Karpas-422 (cell line): ENCODE measurements at regions not wholly inside any gene's neighbourhood (a gene's known extent, or its start where the extent isn't known, plus 50 kb on each side); places are given as distances from the start of the nearest gene placed in this dataset.

ENCODE experiments used
- DNase-seq: peaks from one replicate; pipeline ENCODE4 v3.0.0-alpha.2; 2015
- H2AFZ ChIP-seq: fragments of 200-600 bp; sonication (generic); 2 replicates; pipeline ENCODE4 v1.6.1; 2014; ENCODE audit warnings: antibody characterized with exemption, low read length, mixed read lengths
- H3K27ac ChIP-seq: fragments of 200-600 bp; sonication (generic); 2 replicates; pipeline ENCODE4 v1.5.1; 2014; ENCODE audit warnings: mild to moderate bottlenecking, low read length, moderate library complexity
- H3K27me3 ChIP-seq: fragments of 200-600 bp; sonication (generic); 2 replicates; pipeline ENCODE4 v1.6.1; 2014; ENCODE audit warnings: low read length, mixed read lengths
- H3K36me3 ChIP-seq: fragments of 200-600 bp; sonication (generic); 2 replicates; pipeline ENCODE4 v1.6.1; 2014; ENCODE audit warnings: low read length, mixed read lengths; ENCODE audit not compliant: insufficient read depth
- H3K4me1 ChIP-seq: fragments of 200-600 bp; sonication (generic); 2 replicates; pipeline ENCODE4 v1.6.1; 2014; ENCODE audit warnings: mild to moderate bottlenecking, low read length, mixed read lengths
- H3K4me2 ChIP-seq: fragments of 200-600 bp; sonication (generic); 2 replicates; pipeline ENCODE4 v1.6.1; 2014; ENCODE audit warnings: low read length, low read depth, mild to moderate bottlenecking; ENCODE audit not compliant: poor library complexity, severe bottlenecking
- H3K4me3 ChIP-seq: fragments of 200-600 bp; sonication (generic); 2 replicates; pipeline ENCODE4 v1.5.1; 2014; ENCODE audit warnings: mild to moderate bottlenecking, antibody characterized with exemption, low read length, mixed read lengths
- H3K79me2 ChIP-seq: fragments of 200-600 bp; sonication (generic); 2 replicates; pipeline ENCODE4 v1.6.1; 2014; ENCODE audit warnings: mild to moderate bottlenecking, low read length, mixed read lengths
- H3K9ac ChIP-seq: fragments of 200-600 bp; sonication (generic); 2 replicates; pipeline ENCODE4 v1.6.0; 2014; ENCODE audit warnings: low read length
- H3K9me2 ChIP-seq: fragments of 200-600 bp; sonication (generic), shearing (Covaris generic); replicated peaks from 2 replicates; pipeline ENCODE4 v1.6.0; 2014; ENCODE audit warnings: mild to moderate bottlenecking, low read length, moderate library complexity; ENCODE audit not compliant: insufficient read depth
- H3K9me3 ChIP-seq: fragments of 300-700, 200-600 bp; sonication (generic); 2 replicates; pipeline ENCODE4 v1.6.1; 2014; ENCODE audit warnings: low read length, mixed read lengths
- H4K20me1 ChIP-seq: fragments of 200-600 bp; sonication (generic); 2 replicates; pipeline ENCODE4 v1.6.1; 2014; ENCODE audit warnings: mild to moderate bottlenecking, antibody characterized with exemption, low read length, low read depth; ENCODE audit not compliant: insufficient read depth

DNA sequence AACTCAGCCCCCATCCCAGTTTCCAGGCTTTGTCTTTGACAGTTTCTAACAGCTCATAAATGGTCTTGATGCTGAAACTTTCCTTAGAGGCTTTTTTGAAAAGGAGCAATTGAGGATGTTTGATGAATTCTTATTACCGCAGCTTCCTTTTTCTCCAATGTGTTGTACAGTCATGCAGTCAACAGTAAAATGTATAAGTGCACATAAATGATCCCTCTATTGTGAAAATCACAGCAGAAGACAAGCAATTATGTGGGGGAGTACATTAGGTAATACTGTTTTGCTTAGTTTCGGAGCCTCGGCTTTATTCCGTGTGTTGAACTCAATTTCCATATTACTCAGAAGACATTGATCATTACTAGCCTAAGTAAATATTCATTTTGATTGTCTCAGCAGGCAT lies 673.7 kb downstream of the CDH8 start:
- Histone ChIP-seq H2AFZ (no peak overlapping the region), H3K27ac (no peak overlapping the region), H3K36me3 (no peaks in the 10 kb centered on the region), H4K20me1 (no peaks in the 10 kb centered on the region), H3K9me2 (no peaks in the 10 kb centered on the region), H3K27me3 (no peaks in the 10 kb centered on the region), H3K9me3 (peaks cover 26% of the 10 kb centered on the region), H3K4me1 (no peaks in the 10 kb centered on the region), H3K9ac (no peak overlapping the region), H3K4me2 (no peak overlapping the region), H3K79me2 (no peaks in the 10 kb centered on the region), H3K4me3 (no peak overlapping the region)
- no peak for DNase-seq

DNA sequence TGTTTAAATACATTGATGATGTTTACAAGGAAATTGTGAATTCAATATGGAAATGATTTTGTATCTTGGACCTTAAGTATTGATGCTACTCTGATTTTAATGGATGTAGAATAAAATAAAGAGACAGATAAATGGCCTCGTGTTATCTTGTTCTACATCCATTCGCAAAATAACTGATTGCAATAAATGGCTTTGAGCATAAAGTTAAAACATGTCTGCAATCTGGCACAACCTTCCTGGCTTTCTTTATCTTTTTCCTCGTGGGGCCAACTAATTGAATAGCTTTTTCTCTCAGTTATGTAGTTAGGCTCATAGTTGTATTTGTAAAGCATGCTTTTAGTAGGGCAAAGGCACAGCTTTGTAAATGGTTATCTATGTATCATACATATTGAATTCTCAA lies 691.4 kb downstream of the CDH8 start:
- Histone ChIP-seq H3K4me2 (no peak overlapping the region), H4K20me1 (no peaks in the 10 kb centered on the region), H3K27me3 (no peaks in the 10 kb centered on the region), H3K4me3 (no peak overlapping the region), H2AFZ (no peak overlapping the region), H3K9me2 (no peaks in the 10 kb centered on the region), H3K36me3 (no peaks in the 10 kb centered on the region), H3K27ac (no peak overlapping the region), H3K9ac (no peak overlapping the region), H3K9me3 (peaks cover 30% of the 10 kb centered on the region), H3K4me1 (no peaks in the 10 kb centered on the region), H3K79me2 (no peaks in the 10 kb centered on the region)
- DNase-seq = no peak

DNA sequence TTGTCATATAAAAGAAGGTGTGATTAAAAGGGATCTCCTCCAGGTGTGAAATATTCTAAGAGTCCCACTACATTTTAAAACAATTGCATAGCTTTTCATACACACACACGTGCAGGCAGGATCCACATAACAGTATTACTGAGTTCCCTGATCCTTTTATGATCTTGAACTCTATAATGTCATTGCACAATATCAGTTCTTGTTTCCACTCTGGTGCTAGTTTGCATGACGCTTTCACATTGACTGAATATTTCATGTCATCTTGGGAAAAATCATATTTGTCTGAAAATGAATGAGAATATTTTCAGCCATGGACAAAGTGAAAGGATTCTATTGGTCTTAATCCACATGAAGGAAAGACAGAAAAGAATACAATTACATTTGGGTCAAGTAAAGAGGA lies 703.8 kb downstream of the CDH8 start:
- Histone ChIP-seq H3K36me3 (no peaks in the 10 kb centered on the region), H3K27ac (no peak overlapping the region), H3K4me2 (no peak overlapping the region), H3K9me3 (peaks cover 43% of the 10 kb centered on the region), H3K9ac (no peak overlapping the region), H3K27me3 (no peaks in the 10 kb centered on the region), H2AFZ (no peak overlapping the region), H3K9me2 (no peaks in the 10 kb centered on the region), H3K4me3 (no peak overlapping the region), H3K79me2 (no peaks in the 10 kb centered on the region), H4K20me1 (no peaks in the 10 kb centered on the region), H3K4me1 (no peaks in the 10 kb centered on the region)
- DNase-seq = no peak

DNA sequence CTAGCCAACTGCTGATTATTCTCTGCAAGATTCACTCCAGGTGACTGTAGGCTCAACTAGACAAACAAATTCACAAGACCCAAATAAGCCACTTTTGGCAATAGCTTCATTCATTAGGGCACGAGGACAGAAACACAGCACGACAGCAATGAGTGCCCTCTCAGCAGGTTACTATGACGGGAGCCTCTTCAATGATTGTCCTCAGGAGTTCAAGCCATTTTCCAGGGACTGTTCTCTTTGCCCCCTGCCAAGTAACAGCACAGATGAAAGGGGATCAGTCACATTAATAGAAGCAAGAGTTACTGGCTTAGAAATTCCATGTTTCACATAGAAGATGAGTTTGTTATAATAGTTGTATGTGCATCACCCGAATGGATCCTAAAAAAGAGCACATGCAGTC lies 712.2 kb downstream of the CDH8 start:
- Histone ChIP-seq H3K27me3 (no peaks in the 10 kb centered on the region), H3K27ac (no peak overlapping the region), H3K9me2 (no peaks in the 10 kb centered on the region), H4K20me1 (no peaks in the 10 kb centered on the region), H3K4me2 (no peak overlapping the region), H2AFZ (no peak overlapping the region), H3K9me3 (peaks cover 24% of the 10 kb centered on the region; the same call in 1 of the 2 replicates), H3K36me3 (no peaks in the 10 kb centered on the region), H3K9ac (no peak overlapping the region), H3K79me2 (no peaks in the 10 kb centered on the region), H3K4me1 (no peaks in the 10 kb centered on the region), H3K4me3 (no peak overlapping the region)
- DNase-seq = no peak

DNA sequence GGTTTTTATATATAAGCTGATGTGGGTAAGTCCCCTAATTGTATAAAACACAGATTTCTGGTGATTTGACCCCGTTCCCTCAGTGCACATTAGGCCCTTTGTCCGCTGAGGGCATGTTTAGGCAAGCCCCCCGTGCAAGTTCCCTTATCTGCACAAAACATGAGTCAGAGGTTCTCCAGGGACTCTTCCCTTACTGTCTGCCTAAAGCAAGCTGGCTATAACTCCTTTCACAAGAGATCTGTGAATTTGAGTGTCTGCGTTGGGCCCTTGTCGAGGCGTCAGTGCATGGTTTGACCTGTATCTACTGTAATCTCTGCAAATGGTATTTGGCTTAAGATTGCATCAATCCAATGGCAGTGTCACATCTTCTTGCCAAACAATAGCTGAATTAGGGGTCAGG lies 712.8 kb downstream of the CDH8 start:
- H3K9me3 ChIP-seq = peaks cover 23% of the 10 kb centered on the region
- H3K79me2 ChIP-seq = no peaks in the 10 kb centered on the region
- no peaks in the 10 kb centered on the region for H4K20me1 ChIP-seq
- no peaks in the 10 kb centered on the region for H3K27me3 ChIP-seq
- H2AFZ ChIP-seq = no peak overlapping the region
- H3K4me3 ChIP-seq = no peak overlapping the region
- H3K27ac ChIP-seq = no peak overlapping the region
- H3K9me2 ChIP-seq = no peaks in the 10 kb centered on the region
- H3K4me2 ChIP-seq = no peak overlapping the region
- no peak for DNase-seq
- no peak overlapping the region for H3K9ac ChIP-seq
- no peaks in the 10 kb centered on the region for H3K36me3 ChIP-seq
- no peaks in the 10 kb centered on the region for H3K4me1 ChIP-seq

DNA sequence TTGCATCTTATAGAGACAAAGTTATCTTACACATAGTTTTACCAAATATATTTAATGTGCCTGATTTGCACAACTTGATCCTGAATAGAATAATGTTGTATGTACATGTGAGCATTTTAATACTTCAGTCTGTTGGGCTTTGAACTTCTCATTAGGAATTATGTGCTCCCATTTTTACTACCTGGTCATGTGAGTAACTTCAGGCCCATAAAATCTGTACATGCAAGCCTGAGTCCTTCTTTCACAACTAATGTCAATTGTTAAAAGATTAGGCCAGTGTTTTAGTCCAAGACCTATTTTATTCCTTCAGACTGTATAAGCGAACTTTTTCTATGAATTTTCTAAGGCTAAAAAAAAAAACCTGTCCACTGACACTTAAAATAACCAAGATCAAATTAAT lies 715.4 kb downstream of the CDH8 start:
- peaks cover 13% of the 10 kb centered on the region for H3K9me3 ChIP-seq
- no peaks in the 10 kb centered on the region for H3K79me2 ChIP-seq
- no peak for DNase-seq
- no peaks in the 10 kb centered on the region for H3K36me3 ChIP-seq
- H4K20me1 ChIP-seq = no peaks in the 10 kb centered on the region
- H3K4me3 ChIP-seq = no peak overlapping the region
- H3K4me2 ChIP-seq = no peak overlapping the region
- no peaks in the 10 kb centered on the region for H3K9me2 ChIP-seq
- H3K27ac ChIP-seq = no peak overlapping the region
- H3K9ac ChIP-seq = no peak overlapping the region
- H2AFZ ChIP-seq = no peak overlapping the region
- no peaks in the 10 kb centered on the region for H3K27me3 ChIP-seq
- H3K4me1 ChIP-seq = no peaks in the 10 kb centered on the region

DNA sequence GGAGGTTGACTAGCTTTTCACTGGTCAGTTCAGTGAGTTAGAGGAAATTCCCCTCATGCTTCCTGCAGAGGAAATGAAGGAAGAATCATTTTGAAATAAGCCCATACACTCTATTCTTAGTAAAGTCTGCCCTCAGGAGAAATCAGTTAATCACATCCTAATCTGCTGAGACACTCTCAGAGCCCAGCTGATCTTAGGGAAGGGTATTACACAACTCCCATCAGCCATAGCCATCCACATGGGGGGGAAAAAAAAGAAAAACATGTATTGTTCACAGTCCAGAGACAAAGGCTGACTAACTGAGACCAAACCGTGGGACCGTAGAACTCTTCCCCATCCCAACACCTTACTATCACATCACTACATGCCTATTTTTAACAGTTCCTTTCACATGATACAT lies 722.3 kb downstream of the CDH8 start:
- Histone ChIP-seq H3K27ac (no peak overlapping the region), H3K36me3 (no peaks in the 10 kb centered on the region), H3K9ac (no peak overlapping the region), H2AFZ (no peak overlapping the region), H4K20me1 (no peaks in the 10 kb centered on the region), H3K4me2 (no peak overlapping the region), H3K79me2 (no peaks in the 10 kb centered on the region), H3K4me3 (no peak overlapping the region), H3K4me1 (no peaks in the 10 kb centered on the region), H3K9me2 (no peaks in the 10 kb centered on the region), H3K9me3 (peaks cover 6% of the 10 kb centered on the region; the same call in 1 of the 2 replicates), H3K27me3 (no peaks in the 10 kb centered on the region)
- no peak for DNase-seq

DNA sequence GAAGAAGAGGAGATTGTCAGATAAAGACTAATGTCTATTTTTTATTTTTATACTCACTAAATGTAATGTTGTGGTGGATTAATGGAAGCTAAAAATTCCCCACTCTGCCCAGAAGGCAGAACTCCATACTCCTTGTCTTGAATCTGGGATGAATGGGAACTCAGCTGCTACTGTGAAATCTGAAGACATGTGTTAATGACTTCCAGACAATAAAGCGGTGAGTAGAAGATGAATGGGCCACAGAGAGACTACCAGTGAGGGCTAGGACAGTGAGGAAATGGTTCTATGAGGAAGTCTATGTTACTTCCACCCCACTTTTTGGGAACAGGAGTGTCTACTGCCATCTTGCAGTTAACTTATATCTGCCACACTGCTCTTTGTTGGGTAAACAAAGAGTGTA lies 726.9 kb downstream of the CDH8 start:
- Histone ChIP-seq H3K4me3 (no peak overlapping the region), H3K27ac (no peak overlapping the region), H3K9me2 (no peaks in the 10 kb centered on the region), H3K9ac (no peak overlapping the region), H3K4me1 (no peaks in the 10 kb centered on the region), H2AFZ (no peak overlapping the region), H3K27me3 (no peaks in the 10 kb centered on the region), H3K36me3 (no peaks in the 10 kb centered on the region), H3K79me2 (no peaks in the 10 kb centered on the region), H4K20me1 (no peaks in the 10 kb centered on the region), H3K9me3 (peaks cover 17% of the 10 kb centered on the region), H3K4me2 (no peak overlapping the region)
- no peak for DNase-seq

DNA sequence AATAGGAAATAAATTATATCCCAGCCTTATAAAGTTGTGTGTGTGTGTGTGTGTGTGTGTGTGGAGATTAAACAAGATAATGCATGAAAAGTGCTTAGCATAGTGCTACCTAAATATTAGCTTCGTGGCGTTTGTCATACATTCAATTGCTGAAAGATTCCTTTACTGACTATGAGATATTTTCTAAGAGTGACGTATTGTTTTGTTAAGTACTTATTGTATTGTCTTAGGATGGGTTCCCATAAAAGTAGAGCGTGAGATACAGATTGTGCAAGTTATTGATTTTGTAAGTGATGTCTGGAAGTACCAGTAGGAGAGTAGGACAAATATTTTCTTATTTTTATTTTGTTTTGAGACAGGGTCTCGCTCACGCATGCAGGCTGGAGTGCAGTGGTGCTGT lies 730.0 kb downstream of the CDH8 start:
- H3K27me3 ChIP-seq = no peaks in the 10 kb centered on the region
- no peak for DNase-seq
- no peaks in the 10 kb centered on the region for H3K36me3 ChIP-seq
- no peak overlapping the region for H3K4me3 ChIP-seq
- H3K9me3 ChIP-seq = peaks cover 20% of the 10 kb centered on the region
- H3K9me2 ChIP-seq = no peaks in the 10 kb centered on the region
- no peak overlapping the region for H3K4me2 ChIP-seq
- H4K20me1 ChIP-seq = no peaks in the 10 kb centered on the region
- no peak overlapping the region for H3K27ac ChIP-seq
- H3K79me2 ChIP-seq = no peaks in the 10 kb centered on the region
- no peaks in the 10 kb centered on the region for H3K4me1 ChIP-seq
- no peak overlapping the region for H2AFZ ChIP-seq
- H3K9ac ChIP-seq = no peak overlapping the region
